ENCODE measurements at regions not wholly inside any gene's neighbourhood (a gene's known extent, or its start where the extent isn't known, plus 50 kb on each side); places are given as distances from the start of the nearest gene placed in this dataset.

DNA sequence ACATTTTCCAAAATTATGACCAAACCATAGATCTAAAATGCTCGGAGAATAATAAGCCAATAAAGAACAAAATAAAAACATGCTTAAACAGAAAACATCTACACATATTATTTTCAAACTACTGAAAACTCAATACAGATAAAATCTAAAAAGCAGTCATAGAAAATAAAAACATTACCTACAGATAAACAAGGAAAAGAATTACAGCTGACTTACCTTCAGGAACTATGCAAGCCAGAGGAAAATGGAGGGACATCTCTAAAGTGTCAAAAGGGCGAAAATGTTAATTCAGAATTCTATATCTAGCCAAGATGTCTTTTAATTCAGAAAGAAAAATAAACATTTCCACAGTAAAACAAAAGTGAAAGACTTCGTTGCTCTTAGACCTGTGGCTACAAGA lies 112.9 kb upstream of the GYPC start:
- no peak overlapping the region for H3K4me3 ChIP-seq (ENCODE audit: low read depth, low read length)
- no peak for DNase-seq (ENCODE audit: low read depth)
- TF ChIP-seq, protein P1, sequence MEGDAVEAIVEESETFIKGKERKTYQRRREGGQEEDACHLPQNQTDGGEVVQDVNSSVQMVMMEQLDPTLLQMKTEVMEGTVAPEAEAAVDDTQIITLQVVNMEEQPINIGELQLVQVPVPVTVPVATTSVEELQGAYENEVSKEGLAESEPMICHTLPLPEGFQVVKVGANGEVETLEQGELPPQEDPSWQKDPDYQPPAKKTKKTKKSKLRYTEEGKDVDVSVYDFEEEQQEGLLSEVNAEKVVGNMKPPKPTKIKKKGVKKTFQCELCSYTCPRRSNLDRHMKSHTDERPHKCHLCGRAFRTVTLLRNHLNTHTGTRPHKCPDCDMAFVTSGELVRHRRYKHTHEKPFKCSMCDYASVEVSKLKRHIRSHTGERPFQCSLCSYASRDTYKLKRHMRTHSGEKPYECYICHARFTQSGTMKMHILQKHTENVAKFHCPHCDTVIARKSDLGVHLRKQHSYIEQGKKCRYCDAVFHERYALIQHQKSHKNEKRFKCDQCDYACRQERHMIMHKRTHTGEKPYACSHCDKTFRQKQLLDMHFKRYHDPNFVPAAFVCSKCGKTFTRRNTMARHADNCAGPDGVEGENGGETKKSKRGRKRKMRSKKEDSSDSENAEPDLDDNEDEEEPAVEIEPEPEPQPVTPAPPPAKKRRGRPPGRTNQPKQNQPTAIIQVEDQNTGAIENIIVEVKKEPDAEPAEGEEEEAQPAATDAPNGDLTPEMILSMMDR (IDR thresholded peaks at IDR 0.05; ENCODE audit: low read depth, low read length, missing control alignments): no peak

DNA sequence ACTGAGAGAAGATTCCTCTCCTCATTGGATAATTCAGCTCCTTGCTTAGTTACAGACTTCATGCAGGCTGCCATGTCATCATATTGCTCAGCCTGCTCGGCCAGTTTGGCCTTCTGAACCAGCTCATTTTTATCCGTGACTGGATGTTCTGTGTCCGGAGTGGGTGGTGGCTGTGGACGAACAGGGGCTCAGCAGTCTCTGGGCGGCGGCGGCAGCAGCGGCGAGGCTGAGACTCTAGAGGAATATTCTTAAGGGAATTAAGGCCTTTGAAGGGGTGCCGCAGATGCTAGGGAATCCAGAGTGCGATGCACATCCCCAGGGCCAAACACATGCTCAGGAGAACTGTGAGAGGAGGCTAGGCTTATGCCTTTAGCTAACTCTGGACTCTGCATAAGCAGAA lies 97.9 kb upstream of the GYPC start:
- no peak for DNase-seq (ENCODE audit: low read depth)
- no peak overlapping the region for H3K4me3 ChIP-seq (ENCODE audit: low read depth, low read length)
- TF ChIP-seq, protein P1 (IDR thresholded peaks at IDR 0.05; ENCODE audit: low read depth, low read length, missing control alignments): no peak

DNA sequence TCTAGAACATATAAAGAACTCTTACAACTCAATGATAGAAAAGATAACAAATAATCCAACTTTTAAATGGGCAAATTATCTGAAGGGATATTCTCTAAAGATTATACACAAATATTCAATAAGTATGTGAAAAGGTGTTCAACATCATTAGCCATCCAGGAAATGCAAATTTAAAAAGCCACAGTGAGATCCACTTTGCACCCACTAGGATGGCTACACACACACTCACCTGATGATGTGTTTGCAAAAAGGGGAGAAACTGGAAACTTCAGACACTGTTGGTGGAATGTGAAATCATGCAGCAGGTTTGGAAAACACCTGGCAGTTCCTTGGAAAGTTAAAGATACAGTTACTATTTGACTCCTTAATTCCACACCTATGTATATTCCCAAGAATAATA lies 87.2 kb upstream of the GYPC start:
- TF ChIP-seq, protein P1 (IDR thresholded peaks at IDR 0.05; ENCODE audit: low read depth, low read length, missing control alignments): no peak
- H3K4me3 ChIP-seq (ENCODE audit: low read depth, low read length): no peak overlapping the region
- DNase-seq (ENCODE audit: low read depth): no peak

DNA sequence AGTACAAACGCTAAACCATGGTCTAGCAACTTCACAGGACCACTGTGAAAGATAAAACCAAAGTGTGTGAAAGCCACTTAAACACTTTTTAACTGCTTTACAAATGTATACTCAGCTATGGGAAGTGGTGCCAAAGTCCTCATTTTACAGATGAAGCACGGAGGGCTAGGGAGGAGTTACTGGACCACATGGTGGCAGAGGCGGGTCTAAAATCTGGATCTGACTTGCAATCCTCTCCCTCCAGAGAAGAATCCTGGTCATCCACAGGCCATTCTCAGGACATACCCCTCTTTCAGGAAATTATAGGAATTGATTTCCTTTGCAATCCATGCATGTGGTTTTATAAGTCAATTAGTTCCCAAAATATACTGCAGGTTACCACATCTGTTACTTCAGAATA lies 84.6 kb upstream of the GYPC start:
- TF ChIP-seq, protein P1 (IDR thresholded peaks at IDR 0.05; ENCODE audit: low read depth, low read length, missing control alignments): no peak
- no peak overlapping the region for H3K4me3 ChIP-seq (ENCODE audit: low read depth, low read length)
- no peak for DNase-seq (ENCODE audit: low read depth)

DNA sequence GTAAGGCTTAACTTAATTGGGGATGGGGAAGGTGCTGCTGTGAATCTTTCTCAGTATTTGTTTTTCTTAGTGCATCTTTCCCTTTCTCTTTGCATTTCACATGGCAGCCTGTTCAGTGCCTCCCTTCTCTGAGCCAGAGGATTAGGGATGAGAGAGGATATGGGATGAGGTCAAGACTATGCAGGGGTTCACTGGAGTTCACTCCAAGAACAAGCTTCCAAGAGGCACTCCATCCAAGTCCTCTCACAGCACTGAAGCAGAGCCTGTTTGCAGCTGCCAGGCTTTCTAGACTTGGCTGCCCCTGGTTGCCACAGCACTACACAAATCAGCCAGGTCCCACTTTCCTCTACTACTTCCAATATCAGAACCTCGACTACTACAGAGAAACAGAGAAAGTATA lies 80.3 kb upstream of the GYPC start:
- no peak for DNase-seq (ENCODE audit: low read depth)
- H3K4me3 ChIP-seq (ENCODE audit: low read depth, low read length): no peak overlapping the region
- TF ChIP-seq, protein P1 (IDR thresholded peaks at IDR 0.05; ENCODE audit: low read depth, low read length, missing control alignments): no peak

DNA sequence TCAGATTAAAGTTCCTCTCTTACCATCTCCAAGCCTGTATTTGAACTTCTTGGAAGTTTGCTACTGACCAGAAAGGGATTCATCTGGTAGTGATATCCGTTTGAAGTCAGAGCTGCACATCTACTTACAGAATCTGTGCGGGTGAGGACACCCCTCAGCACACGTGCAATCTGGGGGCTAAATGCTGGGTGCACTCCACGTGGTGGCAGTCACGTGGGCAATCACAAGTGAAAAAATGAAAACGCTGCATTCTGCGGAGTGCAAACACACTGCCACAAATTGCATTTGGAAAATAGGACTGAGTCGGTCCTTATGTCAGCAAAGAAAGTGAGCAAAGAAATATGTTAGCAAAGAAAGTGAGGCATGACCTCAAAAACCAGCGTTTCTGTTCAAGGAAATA lies 76.1 kb upstream of the GYPC start:
- TF ChIP-seq, protein P1 (IDR thresholded peaks at IDR 0.05; ENCODE audit: low read depth, low read length, missing control alignments): no peak
- no peak for DNase-seq (ENCODE audit: low read depth)

DNA sequence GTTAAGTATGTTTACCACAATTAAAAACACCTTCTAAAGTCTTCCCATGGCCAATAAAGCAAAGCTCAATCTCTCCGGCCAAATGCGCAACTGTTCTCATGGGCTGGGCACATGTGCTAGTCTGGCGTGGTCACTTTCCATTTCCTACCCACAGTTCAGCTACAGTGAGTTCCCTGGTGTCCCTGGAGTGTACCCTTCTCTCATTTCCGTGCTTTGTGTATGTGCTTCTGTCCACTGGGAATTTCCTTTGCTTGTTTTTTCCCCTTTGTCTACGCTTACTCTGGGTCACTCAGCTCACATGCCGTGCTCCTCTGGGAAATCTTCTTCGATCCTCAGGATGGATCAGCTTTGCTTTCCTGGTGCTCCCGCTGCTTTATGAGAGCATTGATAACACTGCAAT lies 69.6 kb upstream of the GYPC start:
- DNase-seq (ENCODE audit: low read depth): no peak
- no peak overlapping the region for H3K4me3 ChIP-seq (ENCODE audit: low read depth, low read length)
- TF ChIP-seq, protein P1 (IDR thresholded peaks at IDR 0.05; ENCODE audit: low read depth, low read length, missing control alignments): no peak

More for the DNA sequence above, 76.1 kb upstream of the GYPC start:
- no peak overlapping the region for H3K4me3 ChIP-seq (ENCODE audit: low read depth, low read length)
